AG09309 (cell line): ENCODE measurements at regions not wholly inside any gene's neighbourhood (a gene's known extent, or its start where the extent isn't known, plus 50 kb on each side); places are given as distances from the start of the nearest gene placed in this dataset.

ENCODE experiments used
- DNase-seq: peaks from one replicate; pipeline ENCODE4 v3.0.0-alpha.2; 2010; ENCODE audit warnings: low read depth
- H3K4me3 ChIP-seq: 2 replicates; pipeline ENCODE4 v1.5.1; 2011; ENCODE audit warnings: mild to moderate bottlenecking, low read depth, low read length, moderate library complexity; ENCODE audit not compliant: control insufficient read depth
- TF ChIP-seq, protein P1 (sequence below): IDR thresholded peaks from 2 replicates; pipeline ENCODE4 v1.5.1; 2011; ENCODE audit warnings: mild to moderate bottlenecking, low read depth, low read length, inconsistent platforms; ENCODE audit not compliant: insufficient read depth, control insufficient read depth; ENCODE audit errors: missing control alignments

DNA sequence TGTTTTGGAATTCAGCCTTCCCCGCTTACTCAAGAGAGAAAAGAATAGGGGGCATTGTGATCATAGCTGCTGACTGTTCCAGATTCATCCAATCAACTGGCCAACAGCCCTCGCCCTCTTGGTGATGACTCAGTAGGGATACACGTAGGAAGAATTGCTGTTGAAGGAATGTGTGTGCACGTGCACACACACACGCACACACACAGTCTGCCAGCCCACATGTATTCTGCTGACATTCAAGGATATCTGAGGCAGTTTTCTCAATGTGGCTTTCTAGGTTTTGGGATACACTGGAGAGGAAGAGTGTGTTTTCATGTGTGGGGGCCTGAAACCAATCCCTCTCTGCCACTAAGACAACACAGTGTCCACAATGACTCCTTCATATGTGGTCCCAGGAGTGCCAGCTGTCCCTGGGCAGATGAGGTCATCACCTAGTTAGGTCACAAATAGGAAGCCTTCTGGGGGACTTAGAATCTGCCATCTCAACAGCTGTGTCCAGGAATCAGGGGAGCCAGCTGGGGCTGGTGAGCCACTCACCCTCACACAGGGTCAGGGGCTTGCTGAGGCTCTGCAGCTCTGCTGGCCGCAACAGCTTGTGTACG is 352.6 kb downstream of the SS18 start:
- DNase-seq, result peak; percentile 78
- no peak overlapping the region for H3K4me3 ChIP-seq
- TF ChIP-seq, protein P1, sequence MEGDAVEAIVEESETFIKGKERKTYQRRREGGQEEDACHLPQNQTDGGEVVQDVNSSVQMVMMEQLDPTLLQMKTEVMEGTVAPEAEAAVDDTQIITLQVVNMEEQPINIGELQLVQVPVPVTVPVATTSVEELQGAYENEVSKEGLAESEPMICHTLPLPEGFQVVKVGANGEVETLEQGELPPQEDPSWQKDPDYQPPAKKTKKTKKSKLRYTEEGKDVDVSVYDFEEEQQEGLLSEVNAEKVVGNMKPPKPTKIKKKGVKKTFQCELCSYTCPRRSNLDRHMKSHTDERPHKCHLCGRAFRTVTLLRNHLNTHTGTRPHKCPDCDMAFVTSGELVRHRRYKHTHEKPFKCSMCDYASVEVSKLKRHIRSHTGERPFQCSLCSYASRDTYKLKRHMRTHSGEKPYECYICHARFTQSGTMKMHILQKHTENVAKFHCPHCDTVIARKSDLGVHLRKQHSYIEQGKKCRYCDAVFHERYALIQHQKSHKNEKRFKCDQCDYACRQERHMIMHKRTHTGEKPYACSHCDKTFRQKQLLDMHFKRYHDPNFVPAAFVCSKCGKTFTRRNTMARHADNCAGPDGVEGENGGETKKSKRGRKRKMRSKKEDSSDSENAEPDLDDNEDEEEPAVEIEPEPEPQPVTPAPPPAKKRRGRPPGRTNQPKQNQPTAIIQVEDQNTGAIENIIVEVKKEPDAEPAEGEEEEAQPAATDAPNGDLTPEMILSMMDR, result no peak

DNA sequence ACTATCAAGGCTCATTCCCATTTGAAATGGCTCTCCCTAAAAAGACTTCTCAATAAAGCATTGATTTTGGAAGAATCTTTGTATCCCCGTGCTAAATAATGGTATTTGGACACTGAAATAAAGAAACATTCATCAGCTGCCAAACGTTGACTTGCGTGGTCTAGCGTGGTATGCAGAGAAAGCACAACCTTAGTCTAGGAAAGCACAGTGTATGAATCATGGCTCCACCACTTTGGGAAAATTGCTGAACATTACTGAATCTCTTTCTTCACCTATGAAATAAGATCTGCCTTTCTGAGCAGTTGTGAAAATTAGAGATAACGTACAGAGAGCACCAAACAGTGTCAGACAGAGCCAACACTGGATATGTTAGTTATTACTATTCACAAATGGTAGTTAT is 353.9 kb downstream of the SS18 start:
- no peak for DNase-seq
- no peak overlapping the region for H3K4me3 ChIP-seq
- TF ChIP-seq, protein P1, result no peak

DNA sequence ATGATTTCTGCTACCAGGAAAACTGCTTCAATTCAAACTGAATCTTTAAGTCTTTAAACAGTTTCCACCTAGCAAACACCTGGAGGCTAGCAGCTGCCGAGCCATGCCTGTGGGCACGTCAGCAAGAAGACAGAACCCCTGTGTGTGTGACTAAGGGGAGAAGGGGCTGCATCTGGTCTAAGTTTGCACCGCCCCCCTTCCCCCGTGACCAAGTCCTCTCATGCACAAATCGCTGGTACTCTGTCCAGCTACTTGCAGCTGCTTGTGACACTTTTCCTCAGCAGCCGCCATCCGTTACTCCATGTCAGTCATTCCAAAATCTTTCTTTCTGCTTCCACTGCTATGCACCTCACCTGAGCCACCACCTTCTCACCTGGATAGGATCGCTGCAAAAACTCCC is 355.0 kb downstream of the SS18 start:
- TF ChIP-seq, protein P1, result no peak
- no peak for DNase-seq
- H3K4me3 ChIP-seq, result no peak overlapping the region

DNA sequence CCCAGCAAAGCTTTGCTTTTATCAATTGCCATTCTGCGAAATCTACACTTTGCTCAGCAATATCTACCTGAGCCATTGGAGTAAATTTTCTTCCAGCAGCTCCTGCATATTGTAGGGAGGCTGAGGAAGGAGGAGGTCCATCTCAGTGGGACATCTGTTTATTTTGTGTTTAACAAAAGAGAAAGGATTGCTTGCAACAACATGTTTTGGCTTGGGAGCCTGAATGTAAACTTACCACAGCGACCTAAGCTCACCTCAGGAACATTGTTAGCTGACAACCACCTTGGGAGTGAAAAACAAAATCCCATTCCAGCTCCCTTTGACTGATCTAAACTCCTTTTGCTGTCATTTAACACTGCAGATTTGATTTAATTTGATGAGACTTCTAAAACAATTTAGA is 356.1 kb downstream of the SS18 start:
- no peak overlapping the region for H3K4me3 ChIP-seq
- no peak for DNase-seq
- TF ChIP-seq, protein P1, result no peak

DNA sequence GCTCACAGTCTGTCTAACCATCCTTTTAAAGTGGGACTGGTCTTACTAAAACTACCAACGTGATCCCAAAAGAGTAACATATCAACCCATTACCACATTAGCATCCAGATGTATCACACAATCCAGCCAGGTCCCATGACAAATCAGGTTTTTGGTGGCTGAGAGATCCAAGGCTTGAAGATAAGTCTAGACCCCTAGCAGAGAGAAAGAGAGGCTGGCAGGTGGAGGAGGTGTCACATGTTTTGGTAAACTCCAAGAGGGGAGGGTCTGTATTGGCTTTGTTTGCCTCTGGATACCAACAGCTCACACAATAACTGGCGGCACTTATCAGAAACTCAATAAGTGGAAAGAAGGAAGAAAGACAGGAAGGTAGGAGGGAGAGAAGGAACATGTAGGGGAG is 357.6 kb downstream of the SS18 start:
- no peak overlapping the region for H3K4me3 ChIP-seq
- TF ChIP-seq, protein P1, result no peak
- no peak for DNase-seq

DNA sequence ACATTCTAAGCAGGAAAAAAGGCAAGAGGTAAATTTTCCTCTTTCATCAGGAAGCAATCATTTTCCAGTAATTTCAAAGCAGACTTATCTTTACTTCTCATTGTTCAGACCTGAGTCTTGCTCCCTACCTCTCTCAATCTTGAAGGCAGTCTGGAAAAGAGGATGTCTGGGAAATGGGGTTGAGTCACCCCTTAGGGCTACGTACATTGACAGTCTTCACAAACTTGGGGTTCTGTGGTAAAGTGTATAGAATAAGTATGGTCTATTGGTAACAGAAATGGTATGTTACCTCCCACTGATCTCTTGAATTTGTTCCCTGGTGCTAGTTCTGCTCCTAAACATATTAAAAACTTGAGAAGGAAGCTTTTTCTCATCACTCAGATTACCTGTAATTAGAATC is 361.3 kb downstream of the SS18 start:
- no peak overlapping the region for H3K4me3 ChIP-seq
- TF ChIP-seq, protein P1, result no peak
- no peak for DNase-seq
